H9 (cell line): ENCODE measurements at regions not wholly inside any gene's neighbourhood (a gene's known extent, or its start where the extent isn't known, plus 50 kb on each side); places are given as distances from the start of the nearest gene placed in this dataset.

Experiments
- DNase-seq: peaks from one replicate; pipeline ENCODE4 v3.0.0-alpha.2; 2017
- H2AFZ ChIP-seq: one replicate; pipeline ENCODE4 v1.6.1; 2013; ENCODE audit warnings: mild to moderate bottlenecking, low read length, control low read depth, moderate library complexity
- H2AK5ac ChIP-seq: 2 replicates; pipeline ENCODE4 v1.6.1; 2013; ENCODE audit warnings: low read length, control low read depth, mixed read lengths; ENCODE audit not compliant: insufficient read length
- H2BK120ac ChIP-seq: one replicate; pipeline ENCODE4 v1.6.1; 2013; ENCODE audit warnings: low read depth, mild to moderate bottlenecking, low read length, control low read depth, inconsistent platforms; ENCODE audit not compliant: poor library complexity, severe bottlenecking
- H2BK12ac ChIP-seq: 2 replicates; pipeline ENCODE4 v1.6.1; 2013; ENCODE audit warnings: low read length, control low read depth, mixed read lengths, low read depth; ENCODE audit not compliant: insufficient read length
- H2BK15ac ChIP-seq: 2 replicates; pipeline ENCODE4 v1.6.1; 2013; ENCODE audit warnings: low read depth, low read length, control low read depth
- H2BK20ac ChIP-seq: one replicate; pipeline ENCODE4 v1.6.1; 2013; ENCODE audit warnings: low read depth, mild to moderate bottlenecking, low read length, control low read depth, inconsistent platforms; ENCODE audit not compliant: poor library complexity, severe bottlenecking
- H2BK5ac ChIP-seq: 2 replicates; pipeline ENCODE4 v1.6.1; 2013; ENCODE audit warnings: low read length, control low read depth, mixed read lengths; ENCODE audit not compliant: insufficient read length
- H3K14ac ChIP-seq: 2 replicates; pipeline ENCODE4 v1.6.1; 2013; ENCODE audit warnings: low read length, control low read depth; ENCODE audit not compliant: insufficient read depth
- H3K18ac ChIP-seq: 2 replicates; pipeline ENCODE4 v1.6.1; 2013; ENCODE audit warnings: low read depth, mild to moderate bottlenecking, mixed read lengths, low read length, control low read depth; ENCODE audit not compliant: insufficient read length
- H3K23ac ChIP-seq: 2 replicates; pipeline ENCODE4 v1.6.1; 2013; ENCODE audit warnings: low read length, control low read depth, mixed read lengths, low read depth; ENCODE audit not compliant: insufficient read length
- H3K23me2 ChIP-seq: 2 replicates; pipeline ENCODE4 v1.6.1; 2013; ENCODE audit warnings: low read depth, mild to moderate bottlenecking, mixed read lengths, low read length, control low read depth; ENCODE audit not compliant: insufficient read length, poor library complexity, severe bottlenecking
- H3K27ac ChIP-seq: 2 replicates; pipeline ENCODE4 v1.5.1; 2013; ENCODE audit warnings: low read length, control low read depth, mixed read lengths, low read depth; ENCODE audit not compliant: insufficient read length
- H3K27me3 ChIP-seq: 2 replicates; pipeline ENCODE4 v1.6.1; 2013; ENCODE audit warnings: low read length, control low read depth, inconsistent platforms; ENCODE audit not compliant: insufficient read depth
- H3K4ac ChIP-seq: 2 replicates; pipeline ENCODE4 v1.6.1; 2013; ENCODE audit warnings: low read depth, mild to moderate bottlenecking, control low read depth, inconsistent platforms, low read length, moderate library complexity
- H3K4me1 ChIP-seq: 2 replicates; pipeline ENCODE4 v1.6.1; 2013; ENCODE audit warnings: low read length, control low read depth, inconsistent platforms; ENCODE audit not compliant: insufficient read depth
- H3K4me2 ChIP-seq: 2 replicates; pipeline ENCODE4 v1.6.1; 2013; ENCODE audit warnings: low read length, control low read depth, mixed read lengths; ENCODE audit not compliant: insufficient read length, insufficient read depth
- H3K56ac ChIP-seq: 2 replicates; pipeline ENCODE4 v1.6.1; 2013; ENCODE audit warnings: low read depth, mild to moderate bottlenecking, mixed read lengths, low read length, control low read depth; ENCODE audit not compliant: insufficient read length
- H3K79me1 ChIP-seq: 2 replicates; pipeline ENCODE4 v1.6.1; 2013; ENCODE audit warnings: low read depth, mild to moderate bottlenecking, moderate library complexity, low read length, control low read depth, inconsistent platforms; ENCODE audit not compliant: insufficient read depth, poor library complexity, severe bottlenecking
- H3K79me2 ChIP-seq: 2 replicates; pipeline ENCODE4 v1.6.1; 2013; ENCODE audit warnings: low read length, control low read depth, inconsistent platforms; ENCODE audit not compliant: insufficient read depth
- H3K9ac ChIP-seq: 2 replicates; pipeline ENCODE4 v1.6.1; 2013; ENCODE audit warnings: low read length, control low read depth, mixed read lengths; ENCODE audit not compliant: insufficient read length; ENCODE audit errors: extremely low read depth
- H3K9me3 ChIP-seq: one replicate; pipeline ENCODE4 v1.6.1; 2013; ENCODE audit warnings: low read depth, low read length, inconsistent platforms; ENCODE audit not compliant: control insufficient read depth
- H3T11ph ChIP-seq: one replicate; pipeline ENCODE4 v1.6.1; 2013; ENCODE audit warnings: mild to moderate bottlenecking, low read length, control low read depth, inconsistent platforms
- H4K20me1 ChIP-seq: one replicate; pipeline ENCODE4 v1.6.1; 2013; ENCODE audit not compliant: control insufficient read depth, insufficient read length, insufficient read depth
- H4K5ac ChIP-seq: 2 replicates; pipeline ENCODE4 v1.6.1; 2013; ENCODE audit warnings: low read depth, mild to moderate bottlenecking, mixed read lengths, low read length, control low read depth; ENCODE audit not compliant: insufficient read length
- H4K8ac ChIP-seq: replicated peaks from 2 replicates; pipeline ENCODE4 v1.6.1; 2013; ENCODE audit warnings: low read length, control low read depth, mixed read lengths, low read depth; ENCODE audit not compliant: insufficient read length
- H4K91ac ChIP-seq: 2 replicates; pipeline ENCODE4 v1.6.1; 2013; ENCODE audit warnings: low read depth, mild to moderate bottlenecking, moderate library complexity, mixed read lengths, low read length, control low read depth; ENCODE audit not compliant: insufficient read length
- H3K27ac Mint-ChIP-seq, 3 experiments: 2 replicates in 2 of 3; 3 replicates in 1 of 3; pipeline ENCODE4 v1.8.0; 2020 to 2021; ENCODE audit warnings: mixed read lengths in 3 of 3, mild to moderate bottlenecking in 1 of 3, moderate library complexity in 1 of 3
- H3K27me3 Mint-ChIP-seq: 2 replicates; pipeline ENCODE4 v1.8.0; 2021; ENCODE audit warnings: low read depth, mild to moderate bottlenecking, moderate library complexity, mixed read lengths
- H3K36me3 Mint-ChIP-seq, 3 experiments: 2 replicates in 2 of 3; 3 replicates in 1 of 3; pipeline ENCODE4 v1.8.0; 2020 to 2021; ENCODE audit warnings: low read depth in 3 of 3, mixed read lengths in 3 of 3; ENCODE audit not compliant: insufficient read depth in 1 of 3
- H3K4me1 Mint-ChIP-seq, 2 experiments: 2 replicates each; pipeline ENCODE4 v1.8.0; 2020; ENCODE audit warnings: mixed read lengths in 2 of 2
- H3K4me3 Mint-ChIP-seq, 2 experiments: 2 replicates in 1 of 2; 3 replicates in 1 of 2; pipeline ENCODE4 v1.8.0; 2020 to 2021; ENCODE audit warnings: mild to moderate bottlenecking in 2 of 2, mixed read lengths in 2 of 2, moderate library complexity in 1 of 2
- H3K9me3 Mint-ChIP-seq, 2 experiments: 2 replicates in 1 of 2; 3 replicates in 1 of 2; pipeline ENCODE4 v1.8.0; 2020; ENCODE audit warnings: mild to moderate bottlenecking in 2 of 2, mixed read lengths in 2 of 2, moderate library complexity in 1 of 2
- WGBS: extraction: QIAGEN DNeasy Blood & Tissue Kit; methylation state at CpG from one replicate; pipeline ENCODE4 v1.1.7; 2013; ENCODE audit warnings: missing lambda C conversion rate, low lambda C conversion rate, mixed read lengths; ENCODE audit not compliant: insufficient read length; ENCODE audit errors: extremely low coverage; 5-methylcytosine and 5-hydroxymethylcytosine counted together
- TF ChIP-seq, protein P1 (sequence below): fragments of 200-600 bp; sonication (generic); conservative IDR thresholded peaks from 3 replicates; pipeline ENCODE4 v1.8.0; 2021; ENCODE audit warnings: antibody characterized with exemption, mild to moderate bottlenecking

DNA sequence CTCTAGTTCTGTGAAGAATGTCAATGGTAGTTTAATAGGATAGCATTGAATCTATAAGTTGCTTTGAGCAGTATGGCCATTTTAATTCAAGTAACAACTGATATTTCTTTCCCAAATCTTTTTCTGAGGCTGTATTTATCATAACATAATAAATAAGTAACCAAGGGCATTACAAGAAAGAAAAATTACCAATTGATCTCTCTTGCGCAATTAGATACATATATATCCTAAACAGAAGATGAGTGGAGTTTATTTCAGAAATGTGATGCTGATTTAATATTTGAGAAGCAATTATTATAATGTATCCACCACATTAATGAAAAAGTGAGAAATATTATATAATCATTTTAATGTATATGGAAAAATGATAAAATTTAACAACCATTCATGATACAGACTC, 802.5 kb upstream of the AGA start:
- no peak overlapping the region for H2AFZ ChIP-seq
- no peak overlapping the region for H2BK120ac ChIP-seq
- H3K9ac ChIP-seq: no peak overlapping the region
- Mint-ChIP-seq H3K27ac (no peak overlapping the region), H3K4me3 (no peak overlapping the region), H3K27me3 (no peaks in the 10 kb centered on the region), H3K36me3 (peaks cover 0 to 22% (median 5%) of the 10 kb centered on the region in 3 experiments; a peak in 6 of 7 replicates), H3K4me1 (no peaks in the 10 kb centered on the region), H3K9me3 (peaks cover 19 to 21% of the 10 kb centered on the region in 2 experiments; a peak in 4 of 5 replicates)
- no peak overlapping the region for H2BK20ac ChIP-seq
- H2BK12ac ChIP-seq: no peak overlapping the region
- H3K27me3 ChIP-seq: no peaks in the 10 kb centered on the region
- no peak overlapping the region for H3K56ac ChIP-seq
- H4K8ac ChIP-seq: no peak overlapping the region
- no peak overlapping the region for H3K27ac ChIP-seq
- no peaks in the 10 kb centered on the region for H3K4me1 ChIP-seq
- no peak overlapping the region for H2BK15ac ChIP-seq
- no CpG with 5 or more reads among the region's 1 CpG for WGBS
- no peaks in the 10 kb centered on the region for H3K9me3 ChIP-seq
- no peaks in the 10 kb centered on the region for H3K79me1 ChIP-seq
- H3K79me2 ChIP-seq: no peaks in the 10 kb centered on the region
- H4K5ac ChIP-seq: no peak overlapping the region
- no peak overlapping the region for H3K23ac ChIP-seq
- no peak overlapping the region for H3K4me2 ChIP-seq
- H2AK5ac ChIP-seq: no peak overlapping the region
- no peak overlapping the region for H3T11ph ChIP-seq
- DNase-seq: no peak
- no peak overlapping the region for H4K91ac ChIP-seq
- H3K4ac ChIP-seq: no peak overlapping the region
- H3K14ac ChIP-seq: no peak overlapping the region
- H3K23me2 ChIP-seq: no peaks in the 10 kb centered on the region
- H2BK5ac ChIP-seq: no peak overlapping the region
- no peak overlapping the region for H3K18ac ChIP-seq
- TF ChIP-seq, protein P1, sequence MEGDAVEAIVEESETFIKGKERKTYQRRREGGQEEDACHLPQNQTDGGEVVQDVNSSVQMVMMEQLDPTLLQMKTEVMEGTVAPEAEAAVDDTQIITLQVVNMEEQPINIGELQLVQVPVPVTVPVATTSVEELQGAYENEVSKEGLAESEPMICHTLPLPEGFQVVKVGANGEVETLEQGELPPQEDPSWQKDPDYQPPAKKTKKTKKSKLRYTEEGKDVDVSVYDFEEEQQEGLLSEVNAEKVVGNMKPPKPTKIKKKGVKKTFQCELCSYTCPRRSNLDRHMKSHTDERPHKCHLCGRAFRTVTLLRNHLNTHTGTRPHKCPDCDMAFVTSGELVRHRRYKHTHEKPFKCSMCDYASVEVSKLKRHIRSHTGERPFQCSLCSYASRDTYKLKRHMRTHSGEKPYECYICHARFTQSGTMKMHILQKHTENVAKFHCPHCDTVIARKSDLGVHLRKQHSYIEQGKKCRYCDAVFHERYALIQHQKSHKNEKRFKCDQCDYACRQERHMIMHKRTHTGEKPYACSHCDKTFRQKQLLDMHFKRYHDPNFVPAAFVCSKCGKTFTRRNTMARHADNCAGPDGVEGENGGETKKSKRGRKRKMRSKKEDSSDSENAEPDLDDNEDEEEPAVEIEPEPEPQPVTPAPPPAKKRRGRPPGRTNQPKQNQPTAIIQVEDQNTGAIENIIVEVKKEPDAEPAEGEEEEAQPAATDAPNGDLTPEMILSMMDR: no peak
- H4K20me1 ChIP-seq: no peaks in the 10 kb centered on the region
